H9 (cell line): ENCODE measurements at regions not wholly inside any gene's neighbourhood (a gene's known extent, or its start where the extent isn't known, plus 50 kb on each side); places are given as distances from the start of the nearest gene placed in this dataset.
"Not testable (repeated sequence)": the region's sequence is repeated elsewhere in the genome, so short reads cannot be mapped to it uniquely, and the experiment has no call there.

Source experiments
- DNase-seq: peaks from one replicate; pipeline ENCODE4 v3.0.0-alpha.2; 2017
- H2AFZ ChIP-seq: one replicate; pipeline ENCODE4 v1.6.1; 2013; ENCODE audit warnings: mild to moderate bottlenecking, low read length, control low read depth, moderate library complexity
- H2AK5ac ChIP-seq: 2 replicates; pipeline ENCODE4 v1.6.1; 2013; ENCODE audit warnings: low read length, control low read depth, mixed read lengths; ENCODE audit not compliant: insufficient read length
- H2BK120ac ChIP-seq: one replicate; pipeline ENCODE4 v1.6.1; 2013; ENCODE audit warnings: low read depth, mild to moderate bottlenecking, low read length, control low read depth, inconsistent platforms; ENCODE audit not compliant: poor library complexity, severe bottlenecking
- H2BK12ac ChIP-seq: 2 replicates; pipeline ENCODE4 v1.6.1; 2013; ENCODE audit warnings: low read length, control low read depth, mixed read lengths, low read depth; ENCODE audit not compliant: insufficient read length
- H2BK15ac ChIP-seq: 2 replicates; pipeline ENCODE4 v1.6.1; 2013; ENCODE audit warnings: low read depth, low read length, control low read depth
- H2BK20ac ChIP-seq: one replicate; pipeline ENCODE4 v1.6.1; 2013; ENCODE audit warnings: low read depth, mild to moderate bottlenecking, low read length, control low read depth, inconsistent platforms; ENCODE audit not compliant: poor library complexity, severe bottlenecking
- H2BK5ac ChIP-seq: 2 replicates; pipeline ENCODE4 v1.6.1; 2013; ENCODE audit warnings: low read length, control low read depth, mixed read lengths; ENCODE audit not compliant: insufficient read length
- H3K14ac ChIP-seq: 2 replicates; pipeline ENCODE4 v1.6.1; 2013; ENCODE audit warnings: low read length, control low read depth; ENCODE audit not compliant: insufficient read depth
- H3K18ac ChIP-seq: 2 replicates; pipeline ENCODE4 v1.6.1; 2013; ENCODE audit warnings: low read depth, mild to moderate bottlenecking, mixed read lengths, low read length, control low read depth; ENCODE audit not compliant: insufficient read length
- H3K23ac ChIP-seq: 2 replicates; pipeline ENCODE4 v1.6.1; 2013; ENCODE audit warnings: low read length, control low read depth, mixed read lengths, low read depth; ENCODE audit not compliant: insufficient read length
- H3K23me2 ChIP-seq: 2 replicates; pipeline ENCODE4 v1.6.1; 2013; ENCODE audit warnings: low read depth, mild to moderate bottlenecking, mixed read lengths, low read length, control low read depth; ENCODE audit not compliant: insufficient read length, poor library complexity, severe bottlenecking
- H3K27ac ChIP-seq: 2 replicates; pipeline ENCODE4 v1.5.1; 2013; ENCODE audit warnings: low read length, control low read depth, mixed read lengths, low read depth; ENCODE audit not compliant: insufficient read length
- H3K27me3 ChIP-seq: 2 replicates; pipeline ENCODE4 v1.6.1; 2013; ENCODE audit warnings: low read length, control low read depth, inconsistent platforms; ENCODE audit not compliant: insufficient read depth
- H3K4ac ChIP-seq: 2 replicates; pipeline ENCODE4 v1.6.1; 2013; ENCODE audit warnings: low read depth, mild to moderate bottlenecking, control low read depth, inconsistent platforms, low read length, moderate library complexity
- H3K4me1 ChIP-seq: 2 replicates; pipeline ENCODE4 v1.6.1; 2013; ENCODE audit warnings: low read length, control low read depth, inconsistent platforms; ENCODE audit not compliant: insufficient read depth
- H3K4me2 ChIP-seq: 2 replicates; pipeline ENCODE4 v1.6.1; 2013; ENCODE audit warnings: low read length, control low read depth, mixed read lengths; ENCODE audit not compliant: insufficient read length, insufficient read depth
- H3K56ac ChIP-seq: 2 replicates; pipeline ENCODE4 v1.6.1; 2013; ENCODE audit warnings: low read depth, mild to moderate bottlenecking, mixed read lengths, low read length, control low read depth; ENCODE audit not compliant: insufficient read length
- H3K79me1 ChIP-seq: 2 replicates; pipeline ENCODE4 v1.6.1; 2013; ENCODE audit warnings: low read depth, mild to moderate bottlenecking, moderate library complexity, low read length, control low read depth, inconsistent platforms; ENCODE audit not compliant: insufficient read depth, poor library complexity, severe bottlenecking
- H3K79me2 ChIP-seq: 2 replicates; pipeline ENCODE4 v1.6.1; 2013; ENCODE audit warnings: low read length, control low read depth, inconsistent platforms; ENCODE audit not compliant: insufficient read depth
- H3K9ac ChIP-seq: 2 replicates; pipeline ENCODE4 v1.6.1; 2013; ENCODE audit warnings: low read length, control low read depth, mixed read lengths; ENCODE audit not compliant: insufficient read length; ENCODE audit errors: extremely low read depth
- H3K9me3 ChIP-seq: one replicate; pipeline ENCODE4 v1.6.1; 2013; ENCODE audit warnings: low read depth, low read length, inconsistent platforms; ENCODE audit not compliant: control insufficient read depth
- H3T11ph ChIP-seq: one replicate; pipeline ENCODE4 v1.6.1; 2013; ENCODE audit warnings: mild to moderate bottlenecking, low read length, control low read depth, inconsistent platforms
- H4K20me1 ChIP-seq: one replicate; pipeline ENCODE4 v1.6.1; 2013; ENCODE audit not compliant: control insufficient read depth, insufficient read length, insufficient read depth
- H4K5ac ChIP-seq: 2 replicates; pipeline ENCODE4 v1.6.1; 2013; ENCODE audit warnings: low read depth, mild to moderate bottlenecking, mixed read lengths, low read length, control low read depth; ENCODE audit not compliant: insufficient read length
- H4K8ac ChIP-seq: replicated peaks from 2 replicates; pipeline ENCODE4 v1.6.1; 2013; ENCODE audit warnings: low read length, control low read depth, mixed read lengths, low read depth; ENCODE audit not compliant: insufficient read length
- H4K91ac ChIP-seq: 2 replicates; pipeline ENCODE4 v1.6.1; 2013; ENCODE audit warnings: low read depth, mild to moderate bottlenecking, moderate library complexity, mixed read lengths, low read length, control low read depth; ENCODE audit not compliant: insufficient read length
- H3K27ac Mint-ChIP-seq, 3 experiments: 2 replicates in 2 of 3; 3 replicates in 1 of 3; pipeline ENCODE4 v1.8.0; 2020 to 2021; ENCODE audit warnings: mixed read lengths in 3 of 3, mild to moderate bottlenecking in 1 of 3, moderate library complexity in 1 of 3
- H3K27me3 Mint-ChIP-seq: 2 replicates; pipeline ENCODE4 v1.8.0; 2021; ENCODE audit warnings: low read depth, mild to moderate bottlenecking, moderate library complexity, mixed read lengths
- H3K36me3 Mint-ChIP-seq, 3 experiments: 2 replicates in 2 of 3; 3 replicates in 1 of 3; pipeline ENCODE4 v1.8.0; 2020 to 2021; ENCODE audit warnings: low read depth in 3 of 3, mixed read lengths in 3 of 3; ENCODE audit not compliant: insufficient read depth in 1 of 3
- H3K4me1 Mint-ChIP-seq, 2 experiments: 2 replicates each; pipeline ENCODE4 v1.8.0; 2020; ENCODE audit warnings: mixed read lengths in 2 of 2
- H3K4me3 Mint-ChIP-seq, 2 experiments: 2 replicates in 1 of 2; 3 replicates in 1 of 2; pipeline ENCODE4 v1.8.0; 2020 to 2021; ENCODE audit warnings: mild to moderate bottlenecking in 2 of 2, mixed read lengths in 2 of 2, moderate library complexity in 1 of 2
- H3K9me3 Mint-ChIP-seq, 2 experiments: 2 replicates in 1 of 2; 3 replicates in 1 of 2; pipeline ENCODE4 v1.8.0; 2020; ENCODE audit warnings: mild to moderate bottlenecking in 2 of 2, mixed read lengths in 2 of 2, moderate library complexity in 1 of 2
- WGBS: extraction: QIAGEN DNeasy Blood & Tissue Kit; methylation state at CpG from one replicate; pipeline ENCODE4 v1.1.7; 2013; ENCODE audit warnings: missing lambda C conversion rate, low lambda C conversion rate, mixed read lengths; ENCODE audit not compliant: insufficient read length; ENCODE audit errors: extremely low coverage; 5-methylcytosine and 5-hydroxymethylcytosine counted together
- TF ChIP-seq, protein P1 (sequence below): fragments of 200-600 bp; sonication (generic); conservative IDR thresholded peaks from 3 replicates; pipeline ENCODE4 v1.8.0; 2021; ENCODE audit warnings: antibody characterized with exemption, mild to moderate bottlenecking

- Histone ChIP-seq H3K27me3 (no peaks in the 10 kb centered on the region), H4K91ac (no peak overlapping the region), H2AFZ (no peak overlapping the region), H3T11ph (no peak overlapping the region), H3K18ac (no peak overlapping the region), H2BK12ac (no peak overlapping the region), H3K4me2 (no peak overlapping the region), H3K56ac (no peak overlapping the region), H2BK15ac (no peak overlapping the region), H3K9ac (no peak overlapping the region), H4K8ac (no peak overlapping the region), H4K5ac (no peak overlapping the region), H3K23ac (no peak overlapping the region), H3K9me3 (peaks cover 28% of the 10 kb centered on the region), H2AK5ac (no peak overlapping the region), H2BK20ac (no peak overlapping the region), H3K79me2 (no peaks in the 10 kb centered on the region), H2BK120ac (no peak overlapping the region), H4K20me1 (no peaks in the 10 kb centered on the region), H3K4me1 (no peaks in the 10 kb centered on the region), H3K23me2 (no peaks in the 10 kb centered on the region), H3K79me1 (no peaks in the 10 kb centered on the region), H3K4ac (no peak overlapping the region), H2BK5ac (no peak overlapping the region), H3K14ac (no peak overlapping the region), H3K27ac (no peak overlapping the region)
- no peaks in the 10 kb centered on the region for H3K4me1 Mint-ChIP-seq
- TF ChIP-seq, protein P1, sequence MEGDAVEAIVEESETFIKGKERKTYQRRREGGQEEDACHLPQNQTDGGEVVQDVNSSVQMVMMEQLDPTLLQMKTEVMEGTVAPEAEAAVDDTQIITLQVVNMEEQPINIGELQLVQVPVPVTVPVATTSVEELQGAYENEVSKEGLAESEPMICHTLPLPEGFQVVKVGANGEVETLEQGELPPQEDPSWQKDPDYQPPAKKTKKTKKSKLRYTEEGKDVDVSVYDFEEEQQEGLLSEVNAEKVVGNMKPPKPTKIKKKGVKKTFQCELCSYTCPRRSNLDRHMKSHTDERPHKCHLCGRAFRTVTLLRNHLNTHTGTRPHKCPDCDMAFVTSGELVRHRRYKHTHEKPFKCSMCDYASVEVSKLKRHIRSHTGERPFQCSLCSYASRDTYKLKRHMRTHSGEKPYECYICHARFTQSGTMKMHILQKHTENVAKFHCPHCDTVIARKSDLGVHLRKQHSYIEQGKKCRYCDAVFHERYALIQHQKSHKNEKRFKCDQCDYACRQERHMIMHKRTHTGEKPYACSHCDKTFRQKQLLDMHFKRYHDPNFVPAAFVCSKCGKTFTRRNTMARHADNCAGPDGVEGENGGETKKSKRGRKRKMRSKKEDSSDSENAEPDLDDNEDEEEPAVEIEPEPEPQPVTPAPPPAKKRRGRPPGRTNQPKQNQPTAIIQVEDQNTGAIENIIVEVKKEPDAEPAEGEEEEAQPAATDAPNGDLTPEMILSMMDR, result no peak
- peaks cover 55 to 66% of the 10 kb centered on the region in 2 experiments for H3K9me3 Mint-ChIP-seq
- DNase-seq, result no peak
- no CpG with 5 or more reads among the region's 6 CpGs for WGBS
- no peak overlapping the region for H3K27ac Mint-ChIP-seq
- no peak overlapping the region for H3K4me3 Mint-ChIP-seq
- peaks cover 0 to 4% (median 0%) of the 10 kb centered on the region in 3 experiments; a peak in 1 of 7 replicates for H3K36me3 Mint-ChIP-seq
- no peaks in the 10 kb centered on the region for H3K27me3 Mint-ChIP-seq
Measured at GRCh38 chrX:44775726-44776125, 68.1 kb upstream of the DUSP21 start.

GRCh38 chrX:44774066-44774465, 69.8 kb upstream of the DUSP21 start:
- not testable (repeated sequence) for H2AFZ ChIP-seq, H3K27ac ChIP-seq, H3K56ac ChIP-seq, H3K4me1 Mint-ChIP-seq, H2BK20ac ChIP-seq, H3T11ph ChIP-seq, H3K79me1 ChIP-seq, H4K8ac ChIP-seq, H2BK120ac ChIP-seq, H3K9ac ChIP-seq, H3K18ac ChIP-seq, H3K4ac ChIP-seq, H3K79me2 ChIP-seq, H2BK15ac ChIP-seq, H3K4me2 ChIP-seq, H2BK12ac ChIP-seq, H3K27me3 ChIP-seq, DNase-seq, H3K23me2 ChIP-seq, H3K14ac ChIP-seq, H2BK5ac ChIP-seq, H4K91ac ChIP-seq, H3K4me1 ChIP-seq, H4K20me1 ChIP-seq, H2AK5ac ChIP-seq, H3K36me3 Mint-ChIP-seq, H3K4me3 Mint-ChIP-seq, H3K27me3 Mint-ChIP-seq, H3K23ac ChIP-seq, H4K5ac ChIP-seq
- peaks cover 57 to 71% of the 10 kb centered on the region in 2 experiments for H3K9me3 Mint-ChIP-seq
- WGBS, result no CpG with 5 or more reads among the region's 10 CpGs
- peaks cover 27% of the 10 kb centered on the region for H3K9me3 ChIP-seq
- 0 out of 7 replicates have a peak overlapping the region, but pooled peaks of 1 of the 3 experiments have one; percentile 28 for H3K27ac Mint-ChIP-seq
